WTC11 (cell line): ENCODE measurements at regions not wholly inside any gene's neighbourhood (a gene's known extent, or its start where the extent isn't known, plus 50 kb on each side); places are given as distances from the start of the nearest gene placed in this dataset.

Source experiments
- ATAC-seq: fragments of 200-7000 bp; cut with Tn5 transposase; 2 replicates; pipeline ENCODE4 v1.10.0; 2021; ENCODE audit warnings: mild to moderate bottlenecking, moderate library complexity
- CTCF ChIA-PET: fragments of 300-600 bp; sonication (Branson Sonifier 250); formaldehyde crosslinking; loops from one replicate; lab custom pipeline; 2021; ENCODE audit warnings: antibody characterized with exemption; lab: Charles Lee
- POLR2A ChIA-PET: fragments of 350-600 bp; sonication (Branson Sonifier 250); formaldehyde crosslinking; loops from one replicate; lab custom pipeline; 2021; ENCODE audit warnings: antibody characterized with exemption; lab: Charles Lee
- DNase-seq: peaks from one replicate; pipeline ENCODE4 v3.0.0; 2021; ENCODE audit warnings: low spot score
- H3K27ac Mint-ChIP-seq: 2 replicates; pipeline ENCODE4 v1.8.0; 2021; ENCODE audit warnings: mixed read lengths
- H3K27me3 Mint-ChIP-seq: 2 replicates; pipeline ENCODE4 v1.8.0; 2021; ENCODE audit warnings: low read depth, mild to moderate bottlenecking, moderate library complexity, mixed read lengths
- H3K36me3 Mint-ChIP-seq: 2 replicates; pipeline ENCODE4 v1.8.0; 2021; ENCODE audit warnings: mixed read lengths
- H3K4me1 Mint-ChIP-seq: 2 replicates; pipeline ENCODE4 v1.8.0; 2022; ENCODE audit warnings: mixed read lengths
- H3K4me3 Mint-ChIP-seq: 2 replicates; pipeline ENCODE4 v1.8.0; 2021; ENCODE audit warnings: mild to moderate bottlenecking, moderate library complexity, mixed read lengths
- H3K9me3 Mint-ChIP-seq: 2 replicates; pipeline ENCODE4 v1.8.0; 2021; ENCODE audit warnings: mixed read lengths
- AR ChIP-seq: fragments of 250-450 bp; sonication (Bioruptor Pico); IDR thresholded peaks from 2 replicates; pipeline ENCODE4 v1.9.0; 2021; ENCODE audit warnings: mild to moderate bottlenecking
- ATF1 ChIP-seq: sonication (generic); formaldehyde crosslinking; IDR thresholded peaks from 2 replicates; pipeline ENCODE4 v1.8.1; 2023; ENCODE audit warnings: mild to moderate bottlenecking, moderate library complexity, missing genetic modification reagents
- E2F5 ChIP-seq: sonication (generic); formaldehyde crosslinking; IDR thresholded peaks from 2 replicates; pipeline ENCODE4 v1.8.1; 2022; ENCODE audit warnings: mild to moderate bottlenecking, moderate library complexity, missing genetic modification reagents
- ETV6 ChIP-seq: sonication (generic); formaldehyde crosslinking; IDR thresholded peaks from 2 replicates; pipeline ENCODE4 v1.8.1; 2022; ENCODE audit warnings: mild to moderate bottlenecking, missing genetic modification reagents
- FOXK1 ChIP-seq: sonication (generic); formaldehyde crosslinking; IDR thresholded peaks from 2 replicates; pipeline ENCODE4 v1.8.0; 2022; ENCODE audit warnings: mild to moderate bottlenecking, moderate library complexity, missing genetic modification reagents
- FOXP1 ChIP-seq: sonication (generic); formaldehyde crosslinking; IDR thresholded peaks from 2 replicates; pipeline ENCODE4 v1.8.0; 2022; ENCODE audit warnings: missing genetic modification reagents, mild to moderate bottlenecking, moderate library complexity, borderline replicate concordance
- GTF2I ChIP-seq: fragments of 250-450 bp; sonication (Bioruptor Pico); conservative IDR thresholded peaks from 2 replicates; pipeline ENCODE4 v1.4.0; 2021; ENCODE audit warnings: mild to moderate bottlenecking
- IRF2 ChIP-seq: sonication (generic); formaldehyde crosslinking; IDR thresholded peaks from 2 replicates; pipeline ENCODE4 v1.8.0; 2022; ENCODE audit warnings: low read depth, missing genetic modification reagents, borderline replicate concordance
- KAT7 ChIP-seq: sonication (generic); formaldehyde crosslinking; IDR thresholded peaks from 2 replicates; pipeline ENCODE4 v1.8.1; 2023; ENCODE audit warnings: missing genetic modification reagents, mild to moderate bottlenecking, borderline replicate concordance
- MAX ChIP-seq: sonication (generic); formaldehyde crosslinking; IDR thresholded peaks from 2 replicates; pipeline ENCODE4 v1.8.0; 2022; ENCODE audit warnings: mild to moderate bottlenecking, missing genetic modification reagents
- MXD4 ChIP-seq: fragments of 250-450 bp; sonication (Bioruptor Pico); IDR thresholded peaks from 2 replicates; pipeline ENCODE4 v1.8.0; 2021; ENCODE audit warnings: mild to moderate bottlenecking, moderate library complexity, borderline replicate concordance
- NFATC4 ChIP-seq: fragments of 250-450 bp; sonication (Bioruptor Pico); IDR thresholded peaks from 2 replicates; pipeline ENCODE4 v1.9.0; 2021; ENCODE audit warnings: mild to moderate bottlenecking
- NR3C1 ChIP-seq: sonication (generic); formaldehyde crosslinking; conservative IDR thresholded peaks from 2 replicates; pipeline ENCODE4 v1.8.1; 2023; ENCODE audit warnings: low read depth, mild to moderate bottlenecking, missing genetic modification reagents
- PRDM15 ChIP-seq: sonication (generic); formaldehyde crosslinking; IDR thresholded peaks from 2 replicates; pipeline ENCODE4 v1.8.0; 2022; ENCODE audit warnings: missing genetic modification reagents
- SMAD4 ChIP-seq: sonication (generic); formaldehyde crosslinking; IDR thresholded peaks from 2 replicates; pipeline ENCODE4 v1.8.0; 2022; ENCODE audit warnings: mild to moderate bottlenecking, missing genetic modification reagents
- SP1 ChIP-seq: sonication (generic); formaldehyde crosslinking; conservative IDR thresholded peaks from 2 replicates; pipeline ENCODE4 v1.8.1; 2022; ENCODE audit warnings: missing genetic modification reagents
- TEAD1 ChIP-seq: sonication (generic); formaldehyde crosslinking; IDR thresholded peaks from 2 replicates; pipeline ENCODE4 v1.8.0; 2022; ENCODE audit warnings: mild to moderate bottlenecking, missing genetic modification reagents
- USF1 ChIP-seq: sonication (generic); formaldehyde crosslinking; IDR thresholded peaks from 2 replicates; pipeline ENCODE4 v1.8.0; 2022; ENCODE audit warnings: mild to moderate bottlenecking, missing genetic modification reagents
- ZNF219 ChIP-seq: sonication (generic); formaldehyde crosslinking; IDR thresholded peaks from 2 replicates; pipeline ENCODE4 v1.8.0; 2023; ENCODE audit warnings: missing genetic modification reagents, mild to moderate bottlenecking, borderline replicate concordance
- ZNF263 ChIP-seq: sonication (generic); formaldehyde crosslinking; IDR thresholded peaks from 2 replicates; pipeline ENCODE4 v1.8.1; 2022; ENCODE audit warnings: low read depth, mild to moderate bottlenecking, moderate library complexity, missing genetic modification reagents
- ZNF396 ChIP-seq: fragments of 250-450 bp; sonication (Bioruptor Pico); IDR thresholded peaks from 2 replicates; pipeline ENCODE4 v1.8.0; 2021; ENCODE audit warnings: mild to moderate bottlenecking, moderate library complexity, borderline replicate concordance

GRCh38 chr9:21616082-21616778 lies 134.1 kb upstream of the IFNE start (continued):
- TF ChIP-seq ATF1 (CRISPR knock-in tag), result no peak
- TF ChIP-seq SP1 (CRISPR knock-in tag), result no peak
- no peak for TF ChIP-seq USF1 (CRISPR knock-in tag)
- no peak for TF ChIP-seq GTF2I (CRISPR knock-in tag)
- no peak for TF ChIP-seq PRDM15 (CRISPR knock-in tag)
- TF ChIP-seq ZNF219 (CRISPR knock-in tag), result no peak
- TF ChIP-seq FOXK1 (CRISPR knock-in tag), result no peak
- TF ChIP-seq TEAD1 (CRISPR knock-in tag), result no peak
- TF ChIP-seq MXD4 (CRISPR knock-in tag), result no peak
- TF ChIP-seq ETV6 (CRISPR knock-in tag), result no peak
- TF ChIP-seq IRF2 (CRISPR knock-in tag), result no peak
- no peak for TF ChIP-seq KAT7 (CRISPR knock-in tag)
- no peak for TF ChIP-seq AR (CRISPR knock-in tag)

- ChIA-PET CTCF (no interaction called here), POLR2A (interaction anchor here (0.6 kb wide), 1 partner anchor 15 kb away, joined by 5 read pairs; no protein-coding TSS in a partner anchor)
- ATAC-seq (no peak), DNase-seq (no peak)
- H3K9me3 Mint-ChIP-seq, result 0 out of 2 replicates have a peak, but pooled peaks cover 3% of the 10 kb centered on the region
- 0 out of 2 replicates have a peak, but pooled peaks cover 4% of the 10 kb centered on the region for H3K4me1 Mint-ChIP-seq
- H3K27me3 Mint-ChIP-seq, result no peaks in the 10 kb centered on the region
- no peak overlapping the region for H3K27ac Mint-ChIP-seq
- H3K4me3 Mint-ChIP-seq, result no peak overlapping the region
- TF ChIP-seq MAX (CRISPR knock-in tag), result no peak
- no peak for TF ChIP-seq ZNF396
- TF ChIP-seq ZNF263 (CRISPR knock-in tag), result no peak
- no peak for TF ChIP-seq FOXP1 (CRISPR knock-in tag)
- TF ChIP-seq IRF2 (CRISPR knock-in tag), result no peak
- TF ChIP-seq SMAD4 (CRISPR knock-in tag), result no peak
- no peak for TF ChIP-seq NR3C1 (CRISPR knock-in tag)
- TF ChIP-seq E2F5 (CRISPR knock-in tag), result no peak
- no peak for TF ChIP-seq NFATC4 (CRISPR knock-in tag)
- H3K36me3 Mint-ChIP-seq, result no peaks in the 10 kb centered on the region
Observed at GRCh38 chr9:21624675-21625644, 142.8 kb upstream of the IFNE start.
